AG09309 (cell line): ENCODE measurements at regions not wholly inside any gene's neighbourhood (a gene's known extent, or its start where the extent isn't known, plus 50 kb on each side); places are given as distances from the start of the nearest gene placed in this dataset.

Source experiments
- DNase-seq: peaks from one replicate; pipeline ENCODE4 v3.0.0-alpha.2; 2010; ENCODE audit warnings: low read depth
- H3K4me3 ChIP-seq: 2 replicates; pipeline ENCODE4 v1.5.1; 2011; ENCODE audit warnings: mild to moderate bottlenecking, low read depth, low read length, moderate library complexity; ENCODE audit not compliant: control insufficient read depth
- TF ChIP-seq, protein P1 (sequence below): IDR thresholded peaks from 2 replicates; pipeline ENCODE4 v1.5.1; 2011; ENCODE audit warnings: mild to moderate bottlenecking, low read depth, low read length, inconsistent platforms; ENCODE audit not compliant: insufficient read depth, control insufficient read depth; ENCODE audit errors: missing control alignments

DNA sequence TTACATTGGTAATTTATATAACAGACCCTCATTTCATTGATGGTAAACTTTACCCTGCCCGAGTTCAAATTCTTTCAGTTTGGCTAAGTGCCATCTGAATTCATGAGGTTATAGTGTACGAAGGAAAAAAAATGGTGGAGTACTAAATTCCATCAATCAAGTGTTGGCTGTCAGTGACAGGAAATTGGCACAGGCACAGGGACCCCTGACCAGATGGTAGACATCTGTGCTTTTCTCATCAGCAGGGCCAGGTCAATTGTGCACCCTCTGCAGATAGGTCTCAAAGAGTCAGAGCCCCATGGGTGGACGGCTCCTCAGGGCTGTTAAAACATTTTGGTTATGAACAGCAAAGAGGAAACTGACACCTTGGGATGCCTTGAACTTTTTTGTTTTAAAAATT, 439.2 kb downstream of the SETBP1 start:
- TF ChIP-seq, protein P1, sequence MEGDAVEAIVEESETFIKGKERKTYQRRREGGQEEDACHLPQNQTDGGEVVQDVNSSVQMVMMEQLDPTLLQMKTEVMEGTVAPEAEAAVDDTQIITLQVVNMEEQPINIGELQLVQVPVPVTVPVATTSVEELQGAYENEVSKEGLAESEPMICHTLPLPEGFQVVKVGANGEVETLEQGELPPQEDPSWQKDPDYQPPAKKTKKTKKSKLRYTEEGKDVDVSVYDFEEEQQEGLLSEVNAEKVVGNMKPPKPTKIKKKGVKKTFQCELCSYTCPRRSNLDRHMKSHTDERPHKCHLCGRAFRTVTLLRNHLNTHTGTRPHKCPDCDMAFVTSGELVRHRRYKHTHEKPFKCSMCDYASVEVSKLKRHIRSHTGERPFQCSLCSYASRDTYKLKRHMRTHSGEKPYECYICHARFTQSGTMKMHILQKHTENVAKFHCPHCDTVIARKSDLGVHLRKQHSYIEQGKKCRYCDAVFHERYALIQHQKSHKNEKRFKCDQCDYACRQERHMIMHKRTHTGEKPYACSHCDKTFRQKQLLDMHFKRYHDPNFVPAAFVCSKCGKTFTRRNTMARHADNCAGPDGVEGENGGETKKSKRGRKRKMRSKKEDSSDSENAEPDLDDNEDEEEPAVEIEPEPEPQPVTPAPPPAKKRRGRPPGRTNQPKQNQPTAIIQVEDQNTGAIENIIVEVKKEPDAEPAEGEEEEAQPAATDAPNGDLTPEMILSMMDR, result no peak
- DNase-seq, result no peak
- H3K4me3 ChIP-seq, result no peak overlapping the region

DNA sequence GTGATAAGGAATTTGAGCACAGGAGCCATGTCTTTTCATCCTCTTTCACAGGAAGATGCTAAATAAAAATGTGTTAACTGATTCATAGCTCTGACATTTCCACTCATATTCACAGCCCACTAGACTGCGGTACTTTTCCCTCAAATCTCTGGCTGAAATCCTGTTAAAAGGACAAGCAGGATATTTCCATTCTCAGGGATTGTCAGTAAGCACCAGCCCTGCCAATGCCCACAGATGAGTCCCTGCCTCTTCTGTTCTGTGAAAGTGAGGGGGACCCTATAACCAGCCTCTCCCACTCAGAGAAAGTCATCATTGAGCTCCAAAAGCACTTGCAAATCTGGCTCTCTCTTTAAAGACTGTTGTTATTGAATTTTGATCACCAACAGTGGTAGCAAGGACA, 440.5 kb downstream of the SETBP1 start:
- H3K4me3 ChIP-seq, result no peak overlapping the region
- TF ChIP-seq, protein P1, result no peak
- DNase-seq, result no peak

DNA sequence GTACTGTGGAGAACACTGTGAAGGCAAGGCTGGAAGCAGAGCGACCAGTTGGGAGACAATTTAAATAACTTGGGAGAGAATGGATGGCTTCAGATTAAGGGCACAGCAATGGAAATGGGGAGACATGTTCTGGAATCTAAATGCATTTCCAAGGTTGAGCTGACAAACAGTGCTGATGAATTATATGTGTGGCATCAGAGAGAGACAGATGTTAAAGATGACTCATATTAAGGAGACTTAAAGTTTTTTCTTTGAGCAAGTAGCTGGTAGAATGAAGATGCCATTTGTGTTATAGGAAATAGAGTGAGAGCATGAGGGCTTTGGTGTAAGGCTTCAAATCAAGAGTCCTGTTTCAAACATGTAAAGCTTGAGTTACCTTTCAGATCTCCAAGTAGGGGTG, 441.8 kb downstream of the SETBP1 start:
- no peak overlapping the region for H3K4me3 ChIP-seq
- TF ChIP-seq, protein P1, result no peak
- DNase-seq, result no peak

DNA sequence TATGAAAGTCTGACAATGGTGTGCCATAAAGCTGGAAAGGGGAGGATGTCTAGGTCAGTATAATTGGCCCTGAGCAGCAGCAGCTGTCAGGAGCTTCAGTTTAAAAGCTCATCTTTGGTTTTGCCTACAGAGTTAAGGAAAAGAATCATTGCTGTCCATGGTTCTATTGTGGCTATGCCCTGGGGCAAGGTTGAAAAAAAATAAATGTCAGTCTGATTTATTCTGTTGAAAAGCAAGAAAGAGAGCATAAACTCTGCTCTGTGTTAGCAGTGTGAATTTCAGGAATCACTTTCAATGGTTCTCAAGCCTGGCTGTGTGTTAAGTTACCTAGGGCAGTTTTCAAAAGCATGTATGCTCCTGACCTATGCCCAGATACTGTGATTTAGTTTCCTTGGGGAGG, 446.7 kb downstream of the SETBP1 start:
- TF ChIP-seq, protein P1, result no peak
- no peak overlapping the region for H3K4me3 ChIP-seq
- no peak for DNase-seq

DNA sequence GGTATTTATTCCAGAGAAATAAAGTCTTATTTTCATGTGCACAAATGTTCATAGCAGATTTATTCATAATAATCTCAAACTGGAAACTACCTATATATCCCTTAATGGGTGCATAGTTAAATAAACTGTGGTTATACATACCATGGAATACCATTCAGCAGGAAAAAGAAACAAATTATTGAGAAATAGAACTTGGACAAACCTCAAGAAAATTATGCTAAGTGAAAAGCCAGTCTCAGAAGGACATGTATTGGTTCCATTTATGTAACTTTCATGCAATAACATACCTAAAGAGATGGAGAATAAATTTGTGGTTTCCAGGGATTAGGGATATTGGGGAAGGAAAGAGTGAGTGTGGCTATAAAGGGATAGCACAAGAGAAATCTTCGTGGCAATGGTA, 452.6 kb downstream of the SETBP1 start:
- TF ChIP-seq, protein P1, result no peak
- no peak for DNase-seq
- no peak overlapping the region for H3K4me3 ChIP-seq

DNA sequence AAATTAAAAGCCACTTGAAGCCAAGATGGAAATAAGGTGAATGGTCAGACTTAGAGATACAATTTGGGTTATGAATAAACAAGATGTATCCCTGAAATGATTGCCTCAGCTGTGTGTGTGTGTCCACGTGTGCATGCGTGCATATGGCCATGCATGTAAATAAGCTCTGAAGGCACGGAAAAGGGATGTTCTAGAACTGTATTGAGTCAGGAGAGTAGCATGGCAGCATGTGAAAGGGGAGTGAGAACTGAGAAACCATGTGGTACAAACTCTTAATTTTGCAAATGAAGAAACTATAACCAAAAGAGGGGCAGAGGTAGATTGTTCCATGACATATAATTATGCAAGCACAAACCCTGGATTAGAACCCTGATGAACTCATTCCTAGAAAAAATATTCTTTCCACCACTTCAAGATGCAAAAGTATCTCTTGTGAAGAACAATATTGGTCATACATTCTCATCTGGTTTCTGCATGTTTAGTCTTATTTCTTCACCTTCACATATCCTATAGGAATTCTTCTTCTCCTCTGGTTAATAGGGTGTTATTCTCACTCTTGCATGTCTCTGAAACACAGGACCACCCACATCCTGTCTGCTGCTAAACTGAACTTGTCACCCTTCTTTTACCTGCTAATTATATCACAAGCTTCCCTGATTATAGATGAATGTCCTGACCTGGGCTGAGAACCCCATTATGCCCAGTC, 455.8 kb downstream of the SETBP1 start:
- no peak for DNase-seq
- TF ChIP-seq, protein P1, result no peak
- H3K4me3 ChIP-seq, result no peak overlapping the region

DNA sequence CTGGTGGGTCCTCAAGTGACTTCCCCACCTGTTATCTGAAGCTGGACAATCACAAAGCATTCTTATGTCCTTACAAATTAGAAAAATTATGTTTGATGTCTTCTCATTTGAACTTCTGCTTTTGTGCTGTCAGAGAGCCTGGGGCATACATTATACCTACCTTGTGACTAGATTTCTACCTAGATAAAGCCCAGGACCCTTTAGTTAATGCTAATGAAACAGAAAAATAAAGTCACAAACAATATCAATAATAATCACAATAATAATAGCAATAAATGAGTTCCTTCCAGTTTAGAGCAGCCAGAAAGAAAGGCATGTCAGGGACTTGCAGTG, 456.4 kb downstream of the SETBP1 start:
- H3K4me3 ChIP-seq, result no peak overlapping the region
- TF ChIP-seq, protein P1, result no peak
- no peak for DNase-seq
